ENCODE measurements at regions not wholly inside any gene's neighbourhood (a gene's known extent, or its start where the extent isn't known, plus 50 kb on each side); places are given as distances from the start of the nearest gene placed in this dataset.

GRCh38 chr3:59698091-59698490, 648.3 kb upstream of the CFAP20DC start:
- DNase-seq (ENCODE audit: low read depth, low spot score) = no peak

GRCh38 chr3:59696783-59697182, 647.0 kb upstream of the CFAP20DC start:
- DNase-seq (ENCODE audit: low read depth, low spot score) = no peak

GRCh38 chr3:59695860-59696259, 646.0 kb upstream of the CFAP20DC start:
- no peak for DNase-seq (ENCODE audit: low read depth, low spot score)

- DNase-seq (ENCODE audit: low read depth, low spot score) = no peak
Measured at GRCh38 chr3:59692117-59692516, 642.3 kb upstream of the CFAP20DC start.

GRCh38 chr3:59690886-59691285, 641.1 kb upstream of the CFAP20DC start:
- no peak for DNase-seq (ENCODE audit: low read depth, low spot score)

GRCh38 chr3:59688636-59689035, 638.8 kb upstream of the CFAP20DC start:
- no peak for DNase-seq (ENCODE audit: low read depth, low spot score)

- no peak for DNase-seq (ENCODE audit: low read depth, low spot score)
Measured at GRCh38 chr3:59685432-59685831, 635.6 kb upstream of the CFAP20DC start.

- DNase-seq (ENCODE audit: low read depth, low spot score) = no peak
Measured at GRCh38 chr3:59684766-59685165, 634.9 kb upstream of the CFAP20DC start.

- DNase-seq (ENCODE audit: low read depth, low spot score) = no peak
Measured at GRCh38 chr3:59680919-59681318, 631.1 kb upstream of the CFAP20DC start.

GRCh38 chr3:59677747-59678702, 628.2 kb upstream of the CFAP20DC start:
- no peak for DNase-seq (ENCODE audit: low read depth, low spot score)

- no peak for DNase-seq (ENCODE audit: low read depth, low spot score)
Measured at GRCh38 chr3:59675495-59675894, 625.7 kb upstream of the CFAP20DC start.

- no peak for DNase-seq (ENCODE audit: low read depth, low spot score)
Measured at GRCh38 chr3:59663076-59663850, 613.4 kb upstream of the CFAP20DC start.

GRCh38 chr3:59660852-59661625, 611.2 kb upstream of the CFAP20DC start:
- no peak for DNase-seq (ENCODE audit: low read depth, low spot score)

- DNase-seq (ENCODE audit: low read depth, low spot score) = no peak
Measured at GRCh38 chr3:59660376-59660775, 610.6 kb upstream of the CFAP20DC start.

- no peak for DNase-seq (ENCODE audit: low read depth, low spot score)
Measured at GRCh38 chr3:59659755-59660154, 609.9 kb upstream of the CFAP20DC start.

GRCh38 chr3:59658866-59659265, 609.0 kb upstream of the CFAP20DC start:
- DNase-seq (ENCODE audit: low read depth, low spot score) = no peak

- DNase-seq (ENCODE audit: low read depth, low spot score) = no peak
Measured at GRCh38 chr3:59658274-59658673, 608.4 kb upstream of the CFAP20DC start.

- no peak for DNase-seq (ENCODE audit: low read depth, low spot score)
Measured at GRCh38 chr3:59655418-59656015, 605.7 kb upstream of the CFAP20DC start.

- DNase-seq (ENCODE audit: low read depth, low spot score) = no peak
Measured at GRCh38 chr3:59654480-59655417, 604.9 kb upstream of the CFAP20DC start.

GRCh38 chr3:59654123-59654479, 604.3 kb upstream of the CFAP20DC start:
- DNase-seq (ENCODE audit: low read depth, low spot score) = no peak

Measured in smooth muscle cell of the brain vasculature (primary cell).